HFF-Myc (cell line): ENCODE measurements at regions not wholly inside any gene's neighbourhood (a gene's known extent, or its start where the extent isn't known, plus 50 kb on each side); places are given as distances from the start of the nearest gene placed in this dataset.

Source experiments
- DNase-seq: peaks from one replicate; pipeline ENCODE4 v3.0.0-alpha.2; 2011; ENCODE audit warnings: low read depth; ENCODE audit errors: extremely low read depth
- H3K4me3 ChIP-seq: replicated peaks from 2 replicates; pipeline ENCODE4 v1.5.1; 2011; ENCODE audit warnings: low read depth, mild to moderate bottlenecking, control low read depth, low read length
- CTCF ChIP-seq: IDR thresholded peaks from 2 replicates; pipeline ENCODE4 v1.5.1; 2012; ENCODE audit warnings: mild to moderate bottlenecking, low read depth, low read length, control low read depth; ENCODE audit errors: missing control alignments

GRCh38 chr22:22835771-22836291 lies 51.8 kb upstream of the IGLL5 start:
- no peak for TF ChIP-seq CTCF
- H3K4me3 ChIP-seq: no peak overlapping the region
- DNase-seq: no peak

GRCh38 chr22:22836635-22837034 lies 51.0 kb upstream of the IGLL5 start:
- no peak overlapping the region for H3K4me3 ChIP-seq
- TF ChIP-seq CTCF: no peak
- no peak for DNase-seq
